MM.1S (cell line): ENCODE measurements at regions not wholly inside any gene's neighbourhood (a gene's known extent, or its start where the extent isn't known, plus 50 kb on each side); places are given as distances from the start of the nearest gene placed in this dataset.

Experiments used
- DNase-seq: peaks from one replicate; pipeline ENCODE4 v3.0.0-alpha.2; 2015
- H2AFZ ChIP-seq: fragments of 300-600 bp; sonication (generic); 2 replicates; pipeline ENCODE4 v1.6.0; 2016; ENCODE audit warnings: antibody characterized with exemption, low read length
- H3F3A ChIP-seq: fragments of 300-600 bp; sonication (generic); 2 replicates; pipeline ENCODE4 v1.6.1; 2016; ENCODE audit warnings: mild to moderate bottlenecking, antibody characterized with exemption, low read length, moderate library complexity, mixed read lengths; ENCODE audit not compliant: insufficient read depth
- H3K27ac ChIP-seq: fragments of 300-600 bp; sonication (generic); 2 replicates; pipeline ENCODE4 v1.5.1; 2016; ENCODE audit warnings: mild to moderate bottlenecking, low read length
- H3K27me3 ChIP-seq: fragments of 300-600 bp; sonication (generic); replicated peaks from 2 replicates; pipeline ENCODE4 v1.6.0; 2016; ENCODE audit warnings: low read length; ENCODE audit not compliant: insufficient read depth
- H3K36me3 ChIP-seq: fragments of 300-600 bp; sonication (generic); replicated peaks from 2 replicates; pipeline ENCODE4 v1.6.1; 2016; ENCODE audit warnings: mild to moderate bottlenecking, low read length, mixed read lengths; ENCODE audit not compliant: insufficient read depth
- H3K4me1 ChIP-seq: fragments of 300-600 bp; sonication (generic); 2 replicates; pipeline ENCODE4 v1.6.1; 2016; ENCODE audit warnings: low read length, mixed read lengths
- H3K4me2 ChIP-seq: fragments of 300-600 bp; sonication (generic); 2 replicates; pipeline ENCODE4 v1.6.0; 2016; ENCODE audit warnings: low read depth, low read length
- H3K4me3 ChIP-seq: fragments of 300-600 bp; sonication (generic); 2 replicates; pipeline ENCODE4 v1.5.1; 2016; ENCODE audit warnings: low read length, mixed read lengths
- H3K79me2 ChIP-seq: fragments of 300-600 bp; sonication (generic); 2 replicates; pipeline ENCODE4 v1.6.1; 2016; ENCODE audit warnings: mixed run types, low read length, mixed read lengths
- H3K9ac ChIP-seq: fragments of 300-600 bp; sonication (generic); 2 replicates; pipeline ENCODE4 v1.6.1; 2016; ENCODE audit warnings: low read length, mixed read lengths
- H3K9me2 ChIP-seq: fragments of 300-600 bp; sonication (generic); replicated peaks from 2 replicates; pipeline ENCODE4 v1.6.1; 2016; ENCODE audit warnings: mild to moderate bottlenecking, low read length, mixed read lengths; ENCODE audit not compliant: insufficient read depth
- H3K9me3 ChIP-seq: fragments of 300-600 bp; sonication (generic); replicated peaks from 2 replicates; pipeline ENCODE4 v1.6.1; 2016; ENCODE audit warnings: mild to moderate bottlenecking, low read length, mixed read lengths; ENCODE audit not compliant: insufficient read depth
- H4K20me1 ChIP-seq: fragments of 300-600 bp; sonication (generic); 2 replicates; pipeline ENCODE4 v1.6.1; 2016; ENCODE audit warnings: mild to moderate bottlenecking, low read length, moderate library complexity, mixed read lengths; ENCODE audit not compliant: insufficient read depth
- EZH2 ChIP-seq: fragments of 300-600 bp; sonication (generic); optimal IDR thresholded peaks from 2 replicates; pipeline ENCODE3; 2017; ENCODE audit warnings: low read depth, mild to moderate bottlenecking, antibody characterized with exemption, low read length, mixed read lengths
- EZH2phosphoT487 ChIP-seq: fragments of 300-600 bp; sonication (generic); IDR thresholded peaks from 2 replicates; pipeline ENCODE4 v1.6.1; 2018; ENCODE audit warnings: antibody characterized with exemption, low read length
- TF ChIP-seq, protein P1 (sequence below): fragments of 300-600 bp; sonication (generic); IDR thresholded peaks from 2 replicates; pipeline ENCODE4 v1.5.1; 2016; ENCODE audit warnings: antibody characterized with exemption, low read length, mixed read lengths

DNA sequence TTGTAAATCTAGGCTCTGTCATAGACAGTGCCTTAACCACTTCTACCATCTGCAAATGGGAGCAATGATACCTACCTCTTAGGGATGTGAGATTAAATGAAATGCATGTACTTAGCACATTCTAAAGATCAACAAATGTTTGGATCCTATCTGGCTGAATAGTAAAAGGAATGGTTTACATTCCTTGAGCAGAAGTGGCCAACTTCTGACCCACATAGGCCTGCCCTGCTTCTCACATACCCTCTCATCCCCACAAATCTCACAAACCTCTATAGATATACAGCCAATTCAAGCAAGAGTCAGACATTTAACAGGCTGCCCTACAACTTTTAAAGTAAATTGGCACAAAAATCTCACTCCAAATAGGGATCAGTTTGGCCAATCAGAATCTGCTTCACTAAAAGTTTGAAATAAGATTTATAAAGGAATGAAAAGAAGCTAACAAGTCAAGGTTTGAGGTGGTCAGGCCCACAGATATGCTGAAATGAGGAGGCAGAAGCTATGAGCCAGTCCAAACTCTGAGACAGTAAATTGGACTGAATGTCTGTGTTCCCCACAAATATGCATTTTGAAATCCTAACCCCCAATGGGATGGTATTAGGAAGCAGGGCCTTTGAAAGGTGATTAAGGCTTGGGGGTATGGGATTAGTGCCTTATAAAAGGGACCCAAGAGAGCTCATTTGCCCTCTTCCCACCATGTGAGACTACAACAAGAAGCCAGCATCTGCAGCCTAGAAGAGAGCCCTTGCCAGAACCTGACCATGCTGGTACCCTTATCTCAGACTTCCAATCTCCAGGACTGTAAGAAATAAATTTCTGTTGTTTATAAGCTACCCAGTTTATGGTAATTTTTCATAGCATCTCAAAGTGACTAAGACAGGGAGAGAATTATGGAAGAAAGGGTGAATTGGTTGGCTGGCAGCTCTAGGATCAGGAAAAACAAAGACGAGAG, 227.8 kb upstream of the RBMS1 start:
- no peaks in the 10 kb centered on the region for H3K36me3 ChIP-seq
- H3K4me3 ChIP-seq = no peak overlapping the region
- H3K4me1 ChIP-seq = no peaks in the 10 kb centered on the region
- H3F3A ChIP-seq = no peaks in the 10 kb centered on the region
- no peaks in the 10 kb centered on the region for H3K9me3 ChIP-seq
- H3K9me2 ChIP-seq = no peaks in the 10 kb centered on the region
- no peak for DNase-seq
- H3K9ac ChIP-seq = no peak overlapping the region
- H2AFZ ChIP-seq = no peak overlapping the region
- H4K20me1 ChIP-seq = no peaks in the 10 kb centered on the region
- H3K27ac ChIP-seq = no peak overlapping the region
- no peaks in the 10 kb centered on the region for H3K27me3 ChIP-seq
- no peaks in the 10 kb centered on the region for H3K79me2 ChIP-seq
- no peak overlapping the region for H3K4me2 ChIP-seq
- TF ChIP-seq EZH2phosphoT487 (no peak), EZH2 (no peak)
- TF ChIP-seq, protein P1, sequence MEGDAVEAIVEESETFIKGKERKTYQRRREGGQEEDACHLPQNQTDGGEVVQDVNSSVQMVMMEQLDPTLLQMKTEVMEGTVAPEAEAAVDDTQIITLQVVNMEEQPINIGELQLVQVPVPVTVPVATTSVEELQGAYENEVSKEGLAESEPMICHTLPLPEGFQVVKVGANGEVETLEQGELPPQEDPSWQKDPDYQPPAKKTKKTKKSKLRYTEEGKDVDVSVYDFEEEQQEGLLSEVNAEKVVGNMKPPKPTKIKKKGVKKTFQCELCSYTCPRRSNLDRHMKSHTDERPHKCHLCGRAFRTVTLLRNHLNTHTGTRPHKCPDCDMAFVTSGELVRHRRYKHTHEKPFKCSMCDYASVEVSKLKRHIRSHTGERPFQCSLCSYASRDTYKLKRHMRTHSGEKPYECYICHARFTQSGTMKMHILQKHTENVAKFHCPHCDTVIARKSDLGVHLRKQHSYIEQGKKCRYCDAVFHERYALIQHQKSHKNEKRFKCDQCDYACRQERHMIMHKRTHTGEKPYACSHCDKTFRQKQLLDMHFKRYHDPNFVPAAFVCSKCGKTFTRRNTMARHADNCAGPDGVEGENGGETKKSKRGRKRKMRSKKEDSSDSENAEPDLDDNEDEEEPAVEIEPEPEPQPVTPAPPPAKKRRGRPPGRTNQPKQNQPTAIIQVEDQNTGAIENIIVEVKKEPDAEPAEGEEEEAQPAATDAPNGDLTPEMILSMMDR = no peak

DNA sequence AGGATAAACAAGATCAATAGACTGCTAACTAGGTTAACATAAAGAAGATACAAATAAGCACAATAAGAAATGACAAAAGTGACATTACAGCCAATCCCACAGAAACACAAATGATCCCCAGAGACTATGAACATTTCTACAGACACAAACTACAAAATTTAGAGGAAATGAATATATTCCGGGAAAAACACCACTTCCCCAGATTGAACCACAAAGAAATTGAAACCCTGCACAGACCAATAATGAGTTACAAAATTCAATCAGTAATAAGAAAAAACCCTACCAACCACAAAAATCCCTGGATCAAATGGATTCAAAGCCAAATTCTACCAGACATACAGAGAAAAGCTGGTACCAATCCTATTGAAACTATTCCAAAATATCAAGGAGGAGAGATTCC, 232.4 kb upstream of the RBMS1 start:
- Histone ChIP-seq H3K4me3 (no peak overlapping the region), H3K4me2 (no peak overlapping the region), H3K27me3 (no peaks in the 10 kb centered on the region), H3K9me2 (no peaks in the 10 kb centered on the region), H3K27ac (no peak overlapping the region), H3K9me3 (no peaks in the 10 kb centered on the region), H3K9ac (no peak overlapping the region), H3K79me2 (no peaks in the 10 kb centered on the region), H3F3A (no peaks in the 10 kb centered on the region), H3K4me1 (no peaks in the 10 kb centered on the region), H3K36me3 (no peaks in the 10 kb centered on the region), H2AFZ (no peak overlapping the region), H4K20me1 (no peaks in the 10 kb centered on the region)
- DNase-seq = no peak
- TF ChIP-seq EZH2 = no peak
- TF ChIP-seq EZH2phosphoT487 = no peak
- TF ChIP-seq, protein P1 = no peak

DNA sequence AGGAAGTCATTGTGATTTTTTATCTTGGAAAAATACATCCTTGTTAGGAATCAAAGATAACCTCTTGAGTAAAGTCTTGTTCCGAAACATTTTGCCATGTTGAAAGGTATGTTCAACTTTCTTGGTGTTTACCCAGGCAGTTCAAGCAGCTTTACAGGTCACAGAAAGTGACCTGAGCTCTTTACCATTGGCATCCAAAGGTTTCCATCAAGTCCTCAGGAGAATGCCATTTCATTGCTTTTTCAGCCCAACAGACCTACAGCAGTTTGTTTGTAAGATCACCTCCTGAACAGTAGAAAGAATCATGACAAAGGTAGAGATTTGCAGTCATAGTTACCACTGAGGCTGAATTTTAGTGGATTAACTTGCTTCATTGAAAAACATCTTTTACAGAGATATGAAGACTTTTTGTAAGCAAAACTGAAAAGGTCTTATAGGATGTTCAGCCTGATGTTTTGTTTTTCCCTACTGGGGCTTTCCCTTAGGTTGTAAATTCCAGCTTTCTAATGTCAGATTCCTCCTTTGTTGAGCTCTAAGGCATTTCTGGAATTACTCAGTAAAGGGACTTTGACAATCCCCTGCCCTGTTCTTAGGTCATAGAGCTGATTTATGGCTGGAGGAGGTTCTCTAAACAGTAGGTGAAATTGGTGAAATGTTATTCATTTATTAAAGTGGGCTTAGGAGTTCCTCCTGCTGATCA, 236.8 kb upstream of the RBMS1 start:
- no peaks in the 10 kb centered on the region for H3F3A ChIP-seq
- no peaks in the 10 kb centered on the region for H3K4me1 ChIP-seq
- DNase-seq = no peak
- H4K20me1 ChIP-seq = no peaks in the 10 kb centered on the region
- no peak overlapping the region for H3K27ac ChIP-seq
- no peaks in the 10 kb centered on the region for H3K9me2 ChIP-seq
- H3K4me3 ChIP-seq = no peak overlapping the region
- no peak overlapping the region for H3K9ac ChIP-seq
- TF ChIP-seq, protein P1 = no peak
- TF ChIP-seq EZH2phosphoT487 = no peak
- no peak for TF ChIP-seq EZH2
- no peaks in the 10 kb centered on the region for H3K79me2 ChIP-seq
- H2AFZ ChIP-seq = no peak overlapping the region
- H3K9me3 ChIP-seq = no peaks in the 10 kb centered on the region
- no peaks in the 10 kb centered on the region for H3K36me3 ChIP-seq
- H3K4me2 ChIP-seq = no peak overlapping the region
- H3K27me3 ChIP-seq = no peaks in the 10 kb centered on the region
